HEK293 (cell line): ENCODE measurements at regions not wholly inside any gene's neighbourhood (a gene's known extent, or its start where the extent isn't known, plus 50 kb on each side); places are given as distances from the start of the nearest gene placed in this dataset.
"Not testable (repeated sequence)": the region's sequence is repeated elsewhere in the genome, so short reads cannot be mapped to it uniquely, and the experiment has no call there.

Experiments used
- CTCF ChIA-PET: fragments of 350-600 bp; formaldehyde crosslinking; extraction: SDS; loops from one replicate; lab custom pipeline; 2021; ENCODE audit warnings: antibody characterized with exemption; lab: Yijun Ruan, JAX
- POLR2A ChIA-PET: fragments of 300-600 bp; formaldehyde crosslinking; extraction: SDS; loops from one replicate; lab custom pipeline; 2020; ENCODE audit warnings: antibody characterized with exemption, inconsistent platforms; lab: Yijun Ruan, JAX
- H3K27ac ChIP-seq: fragments of 200-500 bp; sonication (Bioruptor generic); 2 replicates; pipeline ENCODE4 v1.5.1; 2014; ENCODE audit warnings: low read depth, low read length, control low read depth, inconsistent platforms; ENCODE audit errors: extremely low read depth
- H3K36me3 ChIP-seq, 2 experiments: fragments of 200-500 bp in 1 of 2; sonication (Bioruptor generic) in 1 of 2; 1 replicate in 1 of 2; 2 replicates in 1 of 2; pipeline ENCODE4 v1.5.1; 2014 to 2017; ENCODE audit warnings: inconsistent platforms in 2 of 2, low read length in 2 of 2; ENCODE audit not compliant: control insufficient read depth in 2 of 2, insufficient read depth in 1 of 2
- H3K4me1 ChIP-seq: fragments of 200-500 bp; sonication (Bioruptor generic); 2 replicates; pipeline ENCODE4 v1.5.1; 2014; ENCODE audit warnings: mild to moderate bottlenecking, low read length, inconsistent platforms; ENCODE audit not compliant: control insufficient read depth, insufficient read depth
- H3K4me3 ChIP-seq: 2 replicates; pipeline ENCODE4 v1.5.1; 2011; ENCODE audit warnings: low read depth, mild to moderate bottlenecking, control low read depth, low read length, moderate library complexity
- H3K9me3 ChIP-seq: fragments of 200-500 bp; sonication (Bioruptor generic); 2 replicates; pipeline ENCODE4 v1.5.1; 2014; ENCODE audit warnings: low read depth, low read length, inconsistent platforms; ENCODE audit not compliant: control insufficient read depth, insufficient read depth
- HOXD13 ChIP-seq: sonication (generic); formaldehyde crosslinking; IDR thresholded peaks from 2 replicates; pipeline ENCODE4 v1.8.0; 2022; ENCODE audit warnings: missing genetic modification reagents, borderline replicate concordance
- ZNF114 ChIP-seq: fragments of 450-650 bp; formaldehyde crosslinking; IDR thresholded peaks from 2 replicates; pipeline ENCODE4 v1.5.0; 2017; ENCODE audit warnings: missing biosample characterization, missing genetic modification characterization
- ZNF146 ChIP-seq: fragments of 450-650 bp; formaldehyde crosslinking; IDR thresholded peaks from 2 replicates; pipeline ENCODE4 v1.5.1; 2016; ENCODE audit warnings: missing biosample characterization, missing genetic modification characterization
- ZNF23 ChIP-seq: fragments of 450-650 bp; formaldehyde crosslinking; IDR thresholded peaks from 2 replicates; pipeline ENCODE4 v1.5.1; 2016; ENCODE audit warnings: missing biosample characterization, missing genetic modification characterization, borderline replicate concordance
- TF ChIP-seq, protein P1 (sequence below): fragments of 450-650 bp; formaldehyde crosslinking; IDR thresholded peaks from 2 replicates; pipeline ENCODE4 v1.5.1; 2017; ENCODE audit warnings: missing biosample characterization, missing genetic modification characterization
- TF ChIP-seq, protein P2 (sequence below): fragments of 450-650 bp; formaldehyde crosslinking; IDR thresholded peaks from 2 replicates; pipeline ENCODE4 v1.5.1; 2016; ENCODE audit warnings: missing biosample characterization, missing genetic modification characterization
- TF ChIP-seq, protein P3 (sequence below): fragments of 450-650 bp; formaldehyde crosslinking; IDR thresholded peaks from 2 replicates; pipeline ENCODE4 v1.5.1; 2016; ENCODE audit warnings: missing biosample characterization, missing genetic modification characterization

DNA sequence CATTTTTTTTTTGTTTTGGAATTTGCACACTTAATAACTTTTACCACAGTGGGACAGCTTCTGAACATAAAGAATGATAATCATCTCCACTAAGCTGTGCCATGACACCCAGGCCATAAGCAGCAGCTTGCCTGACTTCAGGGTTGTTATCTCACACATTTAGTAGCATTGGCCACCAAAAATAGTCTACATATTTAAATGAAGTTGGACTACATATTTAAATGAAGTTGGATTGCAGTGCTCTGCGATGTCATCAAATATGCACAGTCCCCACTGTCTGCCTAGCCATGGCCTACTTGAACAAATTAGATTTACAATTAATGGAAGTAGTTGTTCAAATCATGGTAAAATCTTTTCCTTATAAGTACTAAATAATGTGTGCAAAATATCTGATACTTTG is 101.0 kb downstream of the KLRB1 start:
- ChIA-PET CTCF (no interaction called here), POLR2A (no interaction called here)
- Histone ChIP-seq H3K4me1 (no peaks in the 10 kb centered on the region), H3K27ac (no peak overlapping the region), H3K4me3 (no peak overlapping the region), H3K9me3 (no peaks in the 10 kb centered on the region), H3K36me3 (no peaks in the 10 kb centered on the region)
- no peak for TF ChIP-seq HOXD13
- TF ChIP-seq ZNF23 (tag by site-specific recombination): no peak
- TF ChIP-seq, protein P1, sequence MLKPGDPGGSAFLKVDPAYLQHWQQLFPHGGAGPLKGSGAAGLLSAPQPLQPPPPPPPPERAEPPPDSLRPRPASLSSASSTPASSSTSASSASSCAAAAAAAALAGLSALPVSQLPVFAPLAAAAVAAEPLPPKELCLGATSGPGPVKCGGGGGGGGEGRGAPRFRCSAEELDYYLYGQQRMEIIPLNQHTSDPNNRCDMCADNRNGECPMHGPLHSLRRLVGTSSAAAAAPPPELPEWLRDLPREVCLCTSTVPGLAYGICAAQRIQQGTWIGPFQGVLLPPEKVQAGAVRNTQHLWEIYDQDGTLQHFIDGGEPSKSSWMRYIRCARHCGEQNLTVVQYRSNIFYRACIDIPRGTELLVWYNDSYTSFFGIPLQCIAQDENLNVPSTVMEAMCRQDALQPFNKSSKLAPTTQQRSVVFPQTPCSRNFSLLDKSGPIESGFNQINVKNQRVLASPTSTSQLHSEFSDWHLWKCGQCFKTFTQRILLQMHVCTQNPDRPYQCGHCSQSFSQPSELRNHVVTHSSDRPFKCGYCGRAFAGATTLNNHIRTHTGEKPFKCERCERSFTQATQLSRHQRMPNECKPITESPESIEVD: no peak
- TF ChIP-seq, protein P2, sequence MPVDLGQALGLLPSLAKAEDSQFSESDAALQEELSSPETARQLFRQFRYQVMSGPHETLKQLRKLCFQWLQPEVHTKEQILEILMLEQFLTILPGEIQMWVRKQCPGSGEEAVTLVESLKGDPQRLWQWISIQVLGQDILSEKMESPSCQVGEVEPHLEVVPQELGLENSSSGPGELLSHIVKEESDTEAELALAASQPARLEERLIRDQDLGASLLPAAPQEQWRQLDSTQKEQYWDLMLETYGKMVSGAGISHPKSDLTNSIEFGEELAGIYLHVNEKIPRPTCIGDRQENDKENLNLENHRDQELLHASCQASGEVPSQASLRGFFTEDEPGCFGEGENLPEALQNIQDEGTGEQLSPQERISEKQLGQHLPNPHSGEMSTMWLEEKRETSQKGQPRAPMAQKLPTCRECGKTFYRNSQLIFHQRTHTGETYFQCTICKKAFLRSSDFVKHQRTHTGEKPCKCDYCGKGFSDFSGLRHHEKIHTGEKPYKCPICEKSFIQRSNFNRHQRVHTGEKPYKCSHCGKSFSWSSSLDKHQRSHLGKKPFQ: no peak
- no peak for TF ChIP-seq ZNF114 (tag by site-specific recombination)

- CTCF ChIA-PET, H3K36me3 ChIP-seq, POLR2A ChIA-PET: not testable (repeated sequence)
Observed at GRCh38 chr12:9503384-9503783, 104.3 kb downstream of the KLRB1 start.

DNA sequence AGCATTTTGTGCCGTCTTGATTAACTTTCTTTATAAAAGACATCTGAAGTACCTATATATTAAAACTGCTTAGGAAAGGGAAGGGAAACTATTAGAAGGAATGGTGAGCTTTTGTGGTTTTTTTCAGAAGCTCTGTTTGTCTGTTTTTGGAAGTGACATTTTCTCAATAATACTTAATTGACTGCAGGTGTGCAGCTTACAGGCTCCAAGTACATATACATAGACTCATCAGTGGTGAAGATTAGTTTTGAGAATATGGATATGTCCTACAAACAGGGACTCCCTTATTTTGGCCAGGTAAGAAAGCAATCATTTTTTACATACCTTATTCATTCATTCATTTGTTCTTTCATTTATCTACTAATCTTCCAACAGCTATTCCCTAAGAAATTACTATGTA is 104.9 kb downstream of the KLRB1 start:
- H3K4me3 ChIP-seq, H3K27ac ChIP-seq, CTCF ChIA-PET, POLR2A ChIA-PET, H3K9me3 ChIP-seq, H3K36me3 ChIP-seq, H3K4me1 ChIP-seq: not testable (repeated sequence)

More at GRCh38 chr12:9503384-9503783, 104.3 kb downstream of the KLRB1 start:
- H3K4me1 ChIP-seq, H3K9me3 ChIP-seq, H3K4me3 ChIP-seq, H3K27ac ChIP-seq: not testable (repeated sequence)

DNA sequence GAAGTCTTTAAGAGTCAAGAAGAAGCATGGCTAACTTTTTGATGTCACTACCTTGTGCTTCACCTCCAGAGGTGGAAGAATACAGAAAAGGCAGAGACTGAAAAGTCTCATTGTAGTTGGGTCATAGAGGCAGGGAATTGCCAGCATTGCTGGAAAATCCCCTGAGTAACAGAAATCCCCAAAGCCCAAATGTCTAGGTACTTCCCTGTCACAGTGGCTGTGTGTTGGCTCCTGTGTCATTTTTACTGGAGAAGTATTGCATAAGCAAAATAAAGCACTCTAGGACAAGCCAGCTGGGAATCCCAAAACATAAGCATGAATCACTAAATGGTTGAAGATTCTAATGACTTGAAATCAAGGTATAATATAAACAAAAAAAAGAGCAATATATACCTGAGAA is 114.4 kb downstream of the KLRB1 start:
- POLR2A ChIA-PET, H3K4me3 ChIP-seq, H3K27ac ChIP-seq, H3K36me3 ChIP-seq, CTCF ChIA-PET, H3K4me1 ChIP-seq, H3K9me3 ChIP-seq: not testable (repeated sequence)

GRCh38 chr12:9481289-9481688 is 126.4 kb downstream of the KLRB1 start:
- CTCF ChIA-PET, H3K27ac ChIP-seq, H3K36me3 ChIP-seq, H3K9me3 ChIP-seq, H3K4me3 ChIP-seq, H3K4me1 ChIP-seq, POLR2A ChIA-PET: not testable (repeated sequence)
- peak; percentile 94 for TF ChIP-seq ZNF146 (tag by site-specific recombination)
- TF ChIP-seq, protein P3, sequence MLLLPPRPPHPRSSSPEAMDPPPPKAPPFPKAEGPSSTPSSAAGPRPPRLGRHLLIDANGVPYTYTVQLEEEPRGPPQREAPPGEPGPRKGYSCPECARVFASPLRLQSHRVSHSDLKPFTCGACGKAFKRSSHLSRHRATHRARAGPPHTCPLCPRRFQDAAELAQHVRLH: 0 out of 2 replicates have a peak, but pooled peaks have one; percentile 34

DNA sequence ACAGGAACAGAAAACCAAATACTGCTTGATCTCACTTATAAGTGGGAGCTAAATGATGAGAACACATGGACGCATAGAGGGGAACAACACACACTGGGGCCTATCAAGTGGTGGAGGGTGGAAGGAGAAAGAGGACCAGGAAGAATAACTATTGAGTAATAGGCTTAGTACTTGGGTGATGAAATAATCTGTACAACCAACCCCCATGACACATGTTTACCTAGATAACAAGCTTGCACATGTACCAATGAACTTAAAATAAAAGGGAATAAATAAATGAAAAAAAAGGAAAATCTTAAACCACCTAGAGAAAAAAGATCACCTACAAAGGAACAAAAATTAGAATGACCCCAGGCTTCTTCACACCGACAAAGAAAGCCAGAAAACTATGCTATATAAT is 133.5 kb downstream of the KLRB1 start:
- H3K36me3 ChIP-seq, CTCF ChIA-PET, H3K27ac ChIP-seq, H3K4me1 ChIP-seq, H3K4me3 ChIP-seq, H3K9me3 ChIP-seq, POLR2A ChIA-PET: not testable (repeated sequence)

GRCh38 chr12:9473638-9474037 is 134.1 kb downstream of the KLRB1 start:
- H3K36me3 ChIP-seq, POLR2A ChIA-PET, H3K27ac ChIP-seq, H3K4me3 ChIP-seq, H3K9me3 ChIP-seq, H3K4me1 ChIP-seq: not testable (repeated sequence)
- CTCF ChIA-PET: interaction anchor here (0.6 kb wide), 1 partner anchor 1144 kb away, joined by 3 read pairs; no protein-coding TSS in a partner anchor

- H3K36me3 ChIP-seq, H3K27ac ChIP-seq, H3K4me1 ChIP-seq, H3K9me3 ChIP-seq, CTCF ChIA-PET, H3K4me3 ChIP-seq, POLR2A ChIA-PET: not testable (repeated sequence)
Observed at GRCh38 chr12:9471501-9471900, 136.2 kb downstream of the KLRB1 start.

GRCh38 chr12:9470367-9470766 is 137.3 kb downstream of the KLRB1 start:
- CTCF ChIA-PET, H3K36me3 ChIP-seq, H3K4me3 ChIP-seq, H3K9me3 ChIP-seq, H3K27ac ChIP-seq, POLR2A ChIA-PET, H3K4me1 ChIP-seq: not testable (repeated sequence)
